GM18502 (cell line): ENCODE measurements at regions not wholly inside any gene's neighbourhood (a gene's known extent, or its start where the extent isn't known, plus 50 kb on each side); places are given as distances from the start of the nearest gene placed in this dataset.
"Not testable (repeated sequence)": the region's sequence is repeated elsewhere in the genome, so short reads cannot be mapped to it uniquely, and the experiment has no call there.

Source experiments
- ATAC-seq: cut with Tn5 transposase; IDR thresholded peaks from one replicate; pipeline ENCODE4 v1.9.1; 2021; ENCODE audit warnings: mild to moderate bottlenecking; ENCODE audit not compliant: unreplicated experiment, poor library complexity

GRCh38 chr4:188370777-188371176, 231.5 kb downstream of the TRIML1 start:
- no peak for ATAC-seq

DNA sequence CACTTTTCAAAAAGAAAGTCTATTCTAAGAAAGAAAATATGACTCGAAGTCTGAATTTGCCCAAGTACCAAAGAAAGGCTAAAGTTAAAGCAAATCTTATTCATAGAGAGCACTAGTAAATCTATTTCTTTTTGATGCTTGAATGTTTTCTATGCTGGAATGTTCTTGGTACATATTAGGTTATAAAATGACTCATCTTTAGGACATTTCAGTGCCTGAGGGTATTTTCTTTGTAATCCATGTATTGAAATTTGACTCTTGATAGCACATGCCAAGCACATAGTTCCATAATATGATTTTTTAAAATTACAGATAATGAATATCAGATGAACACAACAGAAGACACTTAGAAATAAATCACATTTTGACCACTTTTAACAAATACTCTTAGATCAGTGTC, 232.8 kb downstream of the TRIML1 start:
- ATAC-seq = no peak

GRCh38 chr4:188372829-188373228, 233.6 kb downstream of the TRIML1 start:
- ATAC-seq = no peak

DNA sequence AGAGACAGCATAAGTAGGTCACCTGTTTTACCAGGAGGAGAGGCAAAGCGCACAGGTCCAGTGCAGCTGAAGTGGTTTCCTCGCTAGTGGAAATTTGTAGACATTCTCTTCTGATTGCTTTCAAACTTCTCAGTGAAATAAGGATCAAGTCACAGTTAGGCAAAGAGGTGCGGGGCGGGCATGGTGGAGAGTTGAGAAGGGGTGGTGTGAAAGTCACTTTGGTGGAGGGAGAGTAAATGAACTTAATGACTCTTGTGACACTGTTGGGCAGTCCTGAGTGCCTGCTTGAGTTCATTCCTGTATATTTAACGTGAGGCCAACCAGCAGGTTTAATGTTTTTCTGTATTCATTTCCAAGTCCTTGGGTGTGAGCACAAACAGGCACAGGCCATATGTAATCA, 235.6 kb downstream of the TRIML1 start:
- ATAC-seq = no peak

GRCh38 chr4:188377816-188378215, 238.6 kb downstream of the TRIML1 start:
- no peak for ATAC-seq

GRCh38 chr4:188383180-188383579, 243.9 kb downstream of the TRIML1 start:
- no peak for ATAC-seq

GRCh38 chr4:188387179-188387791, 248.0 kb downstream of the TRIML1 start:
- ATAC-seq = no peak

DNA sequence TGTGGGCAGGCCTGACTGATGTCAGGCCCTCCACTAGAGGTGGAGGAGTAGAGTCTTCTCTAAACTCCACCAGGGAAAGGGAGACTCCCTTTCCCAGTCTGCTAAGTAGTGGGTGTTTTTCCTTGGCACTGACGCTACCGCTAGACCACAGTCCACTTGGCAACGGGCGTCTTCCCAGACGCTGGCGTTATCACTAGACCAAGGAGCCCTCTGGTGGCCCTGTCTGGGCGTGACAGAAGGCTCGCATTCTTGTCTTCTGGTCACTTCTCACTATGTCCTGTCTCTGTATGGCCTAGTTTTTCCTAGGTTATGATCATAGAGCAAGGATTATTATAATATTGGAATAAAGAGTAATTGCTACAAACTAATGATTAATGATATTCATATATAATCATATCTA, 252.1 kb downstream of the TRIML1 start:
- not testable (repeated sequence) for ATAC-seq

GRCh38 chr4:188396037-188396436, 256.8 kb downstream of the TRIML1 start:
- no peak for ATAC-seq

DNA sequence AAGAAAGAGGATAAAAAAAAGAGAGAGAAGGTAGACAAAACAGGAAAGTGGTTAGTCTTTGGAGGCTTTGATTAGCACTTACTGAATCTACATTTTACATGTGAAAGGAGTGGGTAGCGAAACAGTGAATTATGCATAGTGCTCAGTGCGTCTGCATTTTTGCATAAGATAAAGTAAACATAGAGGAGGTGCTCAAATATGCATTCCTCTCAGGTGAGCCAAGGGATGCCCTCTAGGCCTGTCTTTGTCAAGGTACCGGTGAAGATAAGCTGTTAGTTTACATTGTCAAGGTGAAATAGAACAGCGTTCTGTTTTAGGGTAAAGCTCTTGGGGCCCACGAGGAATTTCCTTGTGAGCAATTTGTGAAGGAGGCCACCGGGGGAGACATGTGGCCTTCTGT, 260.6 kb downstream of the TRIML1 start:
- ATAC-seq = no peak

DNA sequence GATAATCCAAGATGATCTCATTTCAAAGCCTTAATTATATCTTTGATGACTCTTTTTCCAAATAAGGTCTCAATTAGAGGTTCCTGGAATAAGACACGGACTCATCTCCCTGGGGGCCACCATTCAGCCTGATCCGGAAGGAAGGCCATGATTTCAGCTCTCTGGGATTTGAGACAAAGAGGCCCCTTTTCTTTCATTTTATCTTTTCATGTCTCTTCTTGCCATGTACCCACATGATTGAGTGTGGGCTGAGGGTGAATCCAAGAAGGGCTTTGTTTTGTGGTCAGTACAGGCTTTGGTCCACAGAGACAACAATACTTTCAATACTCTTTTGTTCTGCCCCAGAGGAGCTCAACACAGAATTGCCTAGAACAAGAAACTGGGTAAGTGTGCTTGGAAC, 261.2 kb downstream of the TRIML1 start:
- ATAC-seq = no peak

DNA sequence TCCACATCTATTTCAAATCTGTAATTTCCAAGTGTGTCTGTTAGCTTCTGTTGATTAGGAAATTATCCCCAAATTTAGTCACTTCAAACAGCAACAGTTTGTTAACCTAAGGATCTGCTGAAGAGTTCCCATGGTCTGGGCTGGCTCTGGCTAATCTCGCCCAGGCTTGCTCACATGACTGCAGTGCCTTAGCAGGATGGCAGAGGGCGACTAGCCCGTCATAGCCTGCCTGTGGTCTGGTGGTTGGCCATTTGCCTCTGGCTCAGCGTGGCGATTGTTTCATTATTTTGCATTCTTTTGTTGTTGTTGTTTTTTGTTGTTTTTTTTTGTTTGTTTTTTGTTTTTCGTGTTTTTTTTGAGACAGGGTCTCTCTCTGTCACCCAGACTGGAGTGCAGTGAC, 264.0 kb downstream of the TRIML1 start:
- no peak for ATAC-seq

GRCh38 chr4:188405071-188405835, 266.0 kb downstream of the TRIML1 start:
- ATAC-seq = not testable (repeated sequence)

GRCh38 chr4:188408244-188409030, 269.2 kb downstream of the TRIML1 start:
- no peak for ATAC-seq

- no peak for ATAC-seq
These were observed 270.6 kb downstream of the TRIML1 start for GRCh38 chr4:188409851-188410250.

- ATAC-seq = no peak
These were observed 272.6 kb downstream of the TRIML1 start for GRCh38 chr4:188411805-188412204.

- no peak for ATAC-seq
These were observed 273.3 kb downstream of the TRIML1 start for GRCh38 chr4:188412499-188412898.

DNA sequence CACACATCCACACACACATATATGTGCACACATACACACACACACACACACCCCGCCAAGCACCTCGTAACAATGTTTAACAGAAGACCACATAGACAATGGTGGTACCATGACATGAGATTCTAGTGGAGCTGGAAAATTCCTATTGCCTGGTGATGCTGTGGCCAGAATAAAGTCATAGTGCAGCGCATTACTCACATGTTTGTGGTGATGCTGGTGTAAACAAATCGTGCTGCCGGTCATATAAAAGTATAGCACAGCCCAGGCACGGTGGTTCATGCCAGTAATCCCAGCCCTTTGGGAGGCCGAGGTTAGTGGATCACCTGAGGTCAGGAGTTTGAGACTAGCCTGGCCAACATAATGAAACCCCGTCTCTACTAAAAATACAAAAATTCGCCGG, 275.2 kb downstream of the TRIML1 start:
- ATAC-seq = no peak

DNA sequence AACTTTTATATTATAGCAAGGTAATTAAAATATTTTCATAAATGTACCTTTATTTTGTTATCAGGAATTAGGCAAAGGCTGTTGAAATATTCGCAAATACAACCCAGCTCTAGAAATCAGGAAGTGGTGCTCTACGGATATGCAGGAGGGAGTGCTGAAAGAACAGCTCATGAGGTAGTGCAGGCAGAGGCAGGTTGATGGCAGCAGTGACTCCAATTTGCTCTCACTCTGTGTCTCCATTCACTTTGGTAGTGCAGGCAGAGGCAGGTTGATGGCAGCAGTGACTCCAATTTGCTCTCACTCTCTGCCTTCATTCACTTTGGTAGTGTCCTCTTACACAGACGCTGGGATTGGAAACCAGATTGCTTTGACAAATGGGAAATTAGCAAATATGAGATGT, 277.9 kb downstream of the TRIML1 start:
- ATAC-seq = no peak

DNA sequence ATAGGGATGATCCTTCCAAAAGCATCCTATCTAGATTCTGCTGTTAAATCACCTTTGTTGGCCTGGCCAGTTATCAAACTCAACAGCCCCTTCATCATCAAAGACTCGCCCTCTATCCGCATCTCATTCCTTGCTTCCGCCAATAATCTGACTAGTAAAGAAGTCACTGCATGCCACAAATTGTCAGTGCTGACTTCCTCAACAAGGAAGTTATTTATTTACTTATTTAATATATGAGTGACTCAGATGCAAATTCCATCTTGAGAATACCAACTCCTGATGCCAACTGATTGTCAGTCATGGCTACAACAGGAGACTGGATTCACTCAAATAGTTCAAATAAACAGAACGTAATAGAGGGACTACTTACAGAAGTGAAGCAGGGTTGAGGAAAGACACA, 283.8 kb downstream of the TRIML1 start:
- no peak for ATAC-seq

- ATAC-seq = no peak
These were observed 289.7 kb downstream of the TRIML1 start for GRCh38 chr4:188428935-188429334.
